Neural cell (in vitro differentiated cells): ENCODE measurements at regions not wholly inside any gene's neighbourhood (a gene's known extent, or its start where the extent isn't known, plus 50 kb on each side); places are given as distances from the start of the nearest gene placed in this dataset.
A peak's percentile ranks its signal among the peaks of the same experiment; 100 is the strongest.

ENCODE experiments used
- H2AFZ ChIP-seq: fragments of 200-600, 300-800 bp; sonication (generic), shearing (Covaris generic); 2 replicates; pipeline ENCODE4 v1.6.0; 2014; ENCODE audit warnings: low read depth, mild to moderate bottlenecking, antibody characterized with exemption, low read length, moderate library complexity
- H3F3A ChIP-seq: fragments of 200-600 bp; shearing (Covaris generic); 2 replicates; pipeline ENCODE4 v1.6.1; 2016; ENCODE audit warnings: mild to moderate bottlenecking, moderate library complexity, mixed read lengths, antibody characterized with exemption, low read length; ENCODE audit not compliant: insufficient read depth, poor library complexity, severe bottlenecking
- H3K27ac ChIP-seq: fragments of 200-600, 300-800 bp; sonication (generic), shearing (Covaris generic); 2 replicates; pipeline ENCODE4 v1.5.1; 2014; ENCODE audit warnings: mild to moderate bottlenecking, low read length, moderate library complexity
- H3K27me3 ChIP-seq: fragments of 300-800, 200-600 bp; sonication (generic), shearing (Covaris generic); 2 replicates; pipeline ENCODE4 v1.6.0; 2014; ENCODE audit warnings: mild to moderate bottlenecking, low read depth, low read length, moderate library complexity; ENCODE audit not compliant: insufficient read depth
- H3K36me3 ChIP-seq: fragments of 300-800, 200-600 bp; sonication (generic), shearing (Covaris generic); 2 replicates; pipeline ENCODE4 v1.5.1; 2014; ENCODE audit warnings: mild to moderate bottlenecking, antibody characterized with exemption, low read length, moderate library complexity; ENCODE audit not compliant: insufficient read depth
- H3K4me2 ChIP-seq: fragments of 300-800, 200-600 bp; sonication (generic), shearing (Covaris generic); 2 replicates; pipeline ENCODE4 v1.6.0; 2014; ENCODE audit warnings: mild to moderate bottlenecking, low read length
- H3K4me3 ChIP-seq: fragments of 300-800, 200-600 bp; sonication (generic), shearing (Covaris generic); 2 replicates; pipeline ENCODE4 v1.5.1; 2014; ENCODE audit warnings: mild to moderate bottlenecking, low read length, moderate library complexity
- H3K79me2 ChIP-seq: fragments of 200-600 bp; shearing (Covaris generic); replicated peaks from 2 replicates; pipeline ENCODE4 v1.6.0; 2014; ENCODE audit warnings: mild to moderate bottlenecking, low read length, moderate library complexity; ENCODE audit not compliant: insufficient read depth
- H3K9ac ChIP-seq: fragments of 300-800, 200-600 bp; sonication (generic), shearing (Covaris generic); 2 replicates; pipeline ENCODE4 v1.6.1; 2016; ENCODE audit warnings: mild to moderate bottlenecking, low read length, mixed read lengths
- H3K9me2 ChIP-seq: fragments of 200-600 bp; shearing (Covaris generic); 2 replicates; pipeline ENCODE4 v1.6.1; 2016; ENCODE audit warnings: mild to moderate bottlenecking, low read length, mixed read lengths; ENCODE audit not compliant: insufficient read depth
- H3K9me3 ChIP-seq: fragments of 200-600, 300-800 bp; sonication (generic), shearing (Covaris generic); 2 replicates; pipeline ENCODE4 v1.6.1; 2016; ENCODE audit warnings: mild to moderate bottlenecking, mixed run types, low read length, moderate library complexity, mixed read lengths
- H4K20me1 ChIP-seq: fragments of 200-600 bp; shearing (Covaris generic); 2 replicates; pipeline ENCODE4 v1.6.1; 2016; ENCODE audit warnings: mild to moderate bottlenecking, mixed run types; ENCODE audit not compliant: insufficient read depth
- CTCF ChIP-seq: fragments of 450-650 bp; IDR thresholded peaks from 2 replicates; pipeline ENCODE4 v1.5.1; 2014; ENCODE audit warnings: antibody characterized with exemption, mild to moderate bottlenecking, moderate library complexity; ENCODE audit not compliant: poor library complexity, severe bottlenecking
- EP300 ChIP-seq: fragments of 450-650 bp; conservative IDR thresholded peaks from 2 replicates; pipeline ENCODE4 v1.6.1; 2014; ENCODE audit warnings: antibody characterized with exemption, mild to moderate bottlenecking, moderate library complexity; ENCODE audit not compliant: poor library complexity, severe bottlenecking
- EZH2 ChIP-seq: fragments of 200-600, 300-800 bp; shearing (Covaris generic), sonication (generic); IDR thresholded peaks from 2 replicates; pipeline ENCODE4 v1.6.1; 2014; ENCODE audit warnings: antibody characterized with exemption, low read length, borderline replicate concordance, mild to moderate bottlenecking; ENCODE audit not compliant: insufficient read depth, poor library complexity, severe bottlenecking
- MXI1 ChIP-seq: fragments of 450-650 bp; conservative IDR thresholded peaks from 2 replicates; pipeline ENCODE4 v1.6.1; 2014; ENCODE audit warnings: antibody characterized with exemption, mild to moderate bottlenecking; ENCODE audit not compliant: poor library complexity, severe bottlenecking
- POLR2AphosphoS5 ChIP-seq: IDR thresholded peaks from 2 replicates; pipeline ENCODE4 v1.6.1; 2012
- RAD21 ChIP-seq: fragments of 450-650 bp; conservative IDR thresholded peaks from 2 replicates; pipeline ENCODE4 v1.6.1; 2014; ENCODE audit warnings: antibody characterized with exemption, mild to moderate bottlenecking, moderate library complexity
- REST ChIP-seq: IDR thresholded peaks from 2 replicates; pipeline ENCODE4 v1.6.1; 2012; ENCODE audit warnings: borderline replicate concordance
- SMC3 ChIP-seq: fragments of 450-650 bp; conservative IDR thresholded peaks from 2 replicates; pipeline ENCODE4 v1.6.1; 2014; ENCODE audit warnings: antibody characterized with exemption, mild to moderate bottlenecking, moderate library complexity; ENCODE audit not compliant: poor library complexity
- TAF1 ChIP-seq: IDR thresholded peaks from 2 replicates; pipeline ENCODE4 v1.6.1; 2012; ENCODE audit warnings: low read depth

DNA sequence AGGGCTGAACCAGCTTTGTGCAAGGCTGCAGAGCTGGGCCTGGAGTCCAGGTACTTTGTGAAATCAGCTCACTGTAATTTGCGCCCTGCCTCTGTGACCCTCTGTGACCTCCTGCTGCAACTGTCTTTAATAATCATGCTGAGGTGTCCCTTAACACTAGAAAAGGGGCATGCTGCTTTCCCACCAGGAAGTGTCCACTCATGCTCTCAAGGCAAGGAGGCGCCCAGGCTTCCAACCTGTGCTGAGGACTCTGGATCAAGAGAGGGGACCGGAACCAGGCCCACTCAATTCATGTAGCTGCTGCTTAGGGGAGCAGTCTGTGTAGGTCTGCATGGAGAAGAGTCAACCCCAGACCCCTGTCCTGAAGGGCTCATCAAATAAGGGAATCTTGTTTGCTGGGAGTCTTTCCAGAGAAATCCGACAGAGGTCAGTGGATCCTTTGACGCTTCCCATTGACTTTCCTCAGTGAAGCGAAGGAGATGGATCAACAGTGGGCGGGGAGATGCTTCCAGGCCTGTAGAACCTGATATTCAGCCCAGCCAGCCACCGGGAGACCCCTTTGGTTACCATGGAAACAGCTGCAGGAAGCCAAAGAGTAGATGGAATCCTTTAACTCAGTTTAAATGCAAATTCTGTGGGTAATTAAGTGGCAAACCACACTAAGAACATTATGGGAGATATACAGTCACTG lies 945.9 kb downstream of the GRID1 start:
- Histone ChIP-seq H3K4me3 (peak overlapping the region; percentile 7), H3K4me2 (no peak overlapping the region), H3K9me2 (no peaks in the 10 kb centered on the region), H3K36me3 (no peaks in the 10 kb centered on the region), H4K20me1 (no peaks in the 10 kb centered on the region), H3K9me3 (no peaks in the 10 kb centered on the region), H3K27ac (no peak overlapping the region), H2AFZ (no peak overlapping the region), H3K27me3 (no peaks in the 10 kb centered on the region), H3K79me2 (no peaks in the 10 kb centered on the region), H3K9ac (no peak overlapping the region), H3F3A (no peaks in the 10 kb centered on the region)
- TF ChIP-seq POLR2AphosphoS5 (no peak), RAD21 (peak; percentile 44), CTCF (peak; percentile 50), TAF1 (no peak), SMC3 (peak; percentile 40)

DNA sequence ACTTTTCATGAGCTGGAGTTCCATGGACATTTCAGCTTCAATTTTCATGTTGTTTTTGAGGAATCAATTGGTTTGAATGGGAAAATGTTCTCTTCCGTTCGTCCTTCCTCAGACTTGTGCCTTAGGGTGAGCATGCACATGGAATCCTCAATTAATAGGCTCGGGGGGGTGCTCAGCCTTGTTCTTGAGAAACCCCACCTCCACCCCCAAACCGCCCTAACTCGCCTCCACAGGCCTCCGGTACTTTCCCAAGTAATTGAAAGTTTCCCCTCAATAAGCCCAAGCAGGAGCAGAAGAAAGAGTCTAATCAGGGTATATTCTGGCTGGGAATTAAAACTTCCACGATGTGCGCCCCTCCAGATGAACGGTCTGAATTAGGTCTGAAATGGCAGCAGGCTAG lies 945.2 kb downstream of the GRID1 start:
- H3K4me3 ChIP-seq, result peak overlapping the region; percentile 7

More for the DNA sequence above, 945.2 kb downstream of the GRID1 start:
- Histone ChIP-seq H3K9ac (no peak overlapping the region), H4K20me1 (no peaks in the 10 kb centered on the region), H3K27me3 (no peaks in the 10 kb centered on the region), H3K27ac (no peak overlapping the region), H3K9me2 (no peaks in the 10 kb centered on the region), H3K9me3 (no peaks in the 10 kb centered on the region), H2AFZ (no peak overlapping the region), H3K79me2 (no peaks in the 10 kb centered on the region), H3K36me3 (no peaks in the 10 kb centered on the region), H3F3A (no peaks in the 10 kb centered on the region), H3K4me2 (no peak overlapping the region)
- TF ChIP-seq POLR2AphosphoS5, result no peak
- TF ChIP-seq REST, result no peak
- no peak for TF ChIP-seq MXI1
- no peak for TF ChIP-seq EZH2
- TF ChIP-seq SMC3, result no peak
- TF ChIP-seq EP300, result no peak
- TF ChIP-seq CTCF, result no peak
- TF ChIP-seq RAD21, result no peak
- TF ChIP-seq TAF1, result no peak
